ENCODE measurements at regions not wholly inside any gene's neighbourhood (a gene's known extent, or its start where the extent isn't known, plus 50 kb on each side); places are given as distances from the start of the nearest gene placed in this dataset.
"Not testable (repeated sequence)": the region's sequence is repeated elsewhere in the genome, so short reads cannot be mapped to it uniquely, and the experiment has no call there.

- TF ChIP-seq NR2F1 (CRISPR knock-in tag; IDR thresholded peaks at IDR 0.05); TCF7L2 (IDR thresholded peaks at IDR 0.05; ENCODE audit: low read depth, low read length); RAD21 (CRISPR knock-in tag; IDR thresholded peaks at IDR 0.05); ZNF639 (CRISPR knock-in tag; conservative IDR thresholded peaks at IDR 0.05); DPF2 (CRISPR knock-in tag; IDR thresholded peaks at IDR 0.05; ENCODE audit: borderline replicate concordance, low read depth); ZNF281 (CRISPR knock-in tag; IDR thresholded peaks at IDR 0.05; ENCODE audit: borderline replicate concordance); RFX1 (IDR thresholded peaks at IDR 0.05); ZFY (CRISPR knock-in tag; IDR thresholded peaks at IDR 0.05); EZH2 (conservative IDR thresholded peaks at IDR 0.05; ENCODE audit: low read depth, low read length); JUN (CRISPR knock-in tag; IDR thresholded peaks at IDR 0.05); MXD1 (CRISPR knock-in tag; IDR thresholded peaks at IDR 0.05); CAMTA2 (CRISPR knock-in tag; IDR thresholded peaks at IDR 0.05; ENCODE audit: borderline replicate concordance): not testable (repeated sequence)
These were observed 185.2 kb upstream of the REG3G start for GRCh38 chr2:78840311-78840710.

Measured in HepG2 (cell line).